NCI-H1048 (cell line): ENCODE measurements at regions not wholly inside any gene's neighbourhood (a gene's known extent, or its start where the extent isn't known, plus 50 kb on each side); places are given as distances from the start of the nearest gene placed in this dataset.
"Not testable (repeated sequence)": the region's sequence is repeated elsewhere in the genome, so short reads cannot be mapped to it uniquely, and the experiment has no call there.

ENCODE experiments used
- DNase-seq: peaks from one replicate; lab custom pipeline; 2025; lab: John Stamatoyannopoulos, UW

DNA sequence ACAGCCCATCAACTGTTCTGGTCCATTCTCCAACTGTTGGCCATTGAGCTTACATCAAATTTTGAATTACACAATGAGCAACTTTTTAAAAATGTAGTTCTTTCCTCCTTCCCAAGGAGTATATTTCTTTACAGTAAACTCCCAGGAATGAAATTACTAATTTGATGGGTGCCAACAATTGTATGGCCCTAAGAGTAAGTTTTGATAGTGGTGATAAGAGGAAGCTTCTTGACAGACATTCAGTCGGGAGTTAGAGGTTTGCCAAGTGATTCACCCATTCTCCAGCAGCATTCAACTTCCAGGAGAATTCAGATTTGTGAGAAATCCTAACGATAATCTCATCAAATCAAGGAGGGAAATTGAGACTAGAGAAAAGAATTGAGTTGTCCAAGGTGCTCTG lies 579.9 kb downstream of the ACTL7B start:
- DNase-seq = no peak

DNA sequence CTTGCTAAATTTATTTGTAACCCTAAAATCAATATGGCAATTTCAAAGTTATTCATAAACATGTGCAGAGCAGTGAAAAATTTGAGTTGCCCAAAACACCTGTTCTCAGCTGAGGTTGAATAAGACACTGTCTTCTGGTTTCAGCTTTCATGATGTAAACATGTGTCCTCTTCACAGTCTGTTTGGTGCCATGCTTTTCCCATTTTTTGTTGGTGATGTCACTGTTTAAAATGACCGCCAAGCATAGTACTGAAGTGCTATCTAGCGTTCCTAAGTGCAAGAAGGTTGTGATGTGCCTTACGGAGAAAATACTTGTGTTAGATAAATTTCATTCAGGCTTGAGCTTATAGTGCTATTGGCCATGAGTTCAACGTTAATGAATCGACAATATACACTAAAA lies 580.8 kb downstream of the ACTL7B start:
- DNase-seq = no peak

DNA sequence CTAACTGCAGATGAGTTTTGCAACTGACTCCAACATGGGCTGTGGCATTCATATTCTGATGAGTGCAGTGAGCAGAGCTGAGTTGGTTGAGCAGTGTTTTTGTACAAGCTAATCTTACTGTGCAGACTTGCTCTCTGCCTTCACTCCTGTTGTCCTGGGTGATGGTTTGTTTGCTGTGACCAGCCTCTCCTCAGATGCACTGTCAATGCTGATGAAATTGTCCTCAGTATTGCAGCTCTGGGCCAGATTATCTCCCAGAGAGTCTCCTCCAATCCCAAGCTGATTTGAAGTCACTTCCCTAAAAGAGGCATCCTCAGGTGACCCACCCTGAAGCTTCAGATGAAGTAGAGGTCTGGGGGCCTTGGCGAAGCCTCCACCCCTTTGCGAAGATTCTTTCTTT lies 581.8 kb downstream of the ACTL7B start:
- DNase-seq = no peak

- DNase-seq = peak; percentile 18
These were observed 583.4 kb downstream of the ACTL7B start for GRCh38 chr9:108272349-108272899.

DNA sequence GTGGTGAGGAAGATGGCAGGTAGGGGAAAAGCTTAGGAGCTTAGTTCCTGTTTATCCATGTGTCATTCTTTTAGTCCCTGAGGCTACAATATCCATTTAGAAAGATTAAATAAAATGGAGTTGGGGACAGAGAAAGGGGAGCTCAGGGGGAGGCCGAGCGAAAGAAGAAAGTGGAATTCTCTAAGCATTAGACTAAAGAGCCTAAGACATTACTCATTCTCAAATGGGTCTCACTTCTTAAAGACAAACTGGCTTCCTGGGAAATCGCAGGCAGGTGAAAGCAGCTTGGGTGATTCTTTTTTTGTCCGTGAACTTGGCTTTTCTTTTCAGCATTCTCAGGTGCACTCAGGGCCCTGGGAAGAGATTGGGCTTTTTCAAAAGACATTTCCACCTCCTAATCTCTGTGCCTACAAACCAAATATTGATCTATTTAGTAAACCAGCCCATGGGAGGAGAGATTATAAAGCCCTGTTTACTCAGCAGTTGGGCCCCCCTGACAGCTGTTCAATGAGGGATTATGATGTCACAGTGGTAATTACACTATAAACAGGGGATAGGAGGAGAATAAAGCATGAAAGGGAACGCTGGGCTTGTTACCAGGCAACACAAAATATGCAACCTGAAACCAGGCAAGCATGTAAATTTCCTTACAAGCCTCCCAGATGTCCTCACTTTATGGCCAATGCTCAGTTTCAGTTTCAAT lies 584.0 kb downstream of the ACTL7B start:
- peak; percentile 57 for DNase-seq

DNA sequence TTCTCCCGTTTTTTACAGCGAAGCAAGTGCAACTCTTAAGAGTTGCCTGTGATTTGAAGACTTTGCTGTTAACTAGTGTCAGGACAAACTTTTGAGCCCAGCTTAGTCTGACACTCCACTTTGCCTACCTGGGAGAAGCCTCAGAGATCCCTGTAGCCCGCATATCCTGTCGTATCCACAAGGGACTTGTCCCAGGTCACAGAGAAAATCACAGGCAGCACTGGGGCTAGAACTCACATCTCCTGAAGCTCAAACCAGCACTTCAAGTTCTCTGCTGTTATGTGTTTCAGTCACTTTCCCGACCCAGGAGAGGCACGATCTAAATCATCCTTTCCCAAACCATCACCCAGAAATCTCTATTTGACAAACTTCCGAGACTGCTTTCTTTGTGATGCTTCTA lies 584.5 kb downstream of the ACTL7B start:
- DNase-seq = no peak

- DNase-seq = no peak
These were observed 585.2 kb downstream of the ACTL7B start for GRCh38 chr9:108270561-108270960.

- DNase-seq = no peak
These were observed 585.7 kb downstream of the ACTL7B start for GRCh38 chr9:108270051-108270450.

DNA sequence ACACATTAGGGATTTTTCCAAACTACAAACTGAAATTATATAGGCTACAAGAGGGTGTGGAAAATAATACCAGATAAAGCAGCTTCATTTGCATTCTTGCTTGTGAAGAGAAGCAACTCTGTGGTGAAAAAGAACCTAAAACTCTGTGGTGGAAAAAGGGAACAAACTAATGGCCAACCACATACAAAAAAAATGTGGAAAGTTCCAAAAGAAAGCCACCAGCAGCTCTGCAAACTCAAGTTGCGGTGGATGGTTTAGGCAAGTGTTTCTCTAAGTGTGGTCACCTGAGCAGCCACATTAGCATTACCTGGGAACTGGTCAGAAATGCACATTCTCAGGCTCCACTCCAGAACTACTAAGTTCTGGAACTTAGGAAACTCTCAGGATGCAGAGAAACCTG lies 586.4 kb downstream of the ACTL7B start:
- DNase-seq = no peak

GRCh38 chr9:108265065-108265464 lies 590.7 kb downstream of the ACTL7B start:
- no peak for DNase-seq

GRCh38 chr9:108264093-108264492 lies 591.7 kb downstream of the ACTL7B start:
- no peak for DNase-seq

- no peak for DNase-seq
These were observed 593.0 kb downstream of the ACTL7B start for GRCh38 chr9:108262836-108263235.

- DNase-seq = no peak
These were observed 595.7 kb downstream of the ACTL7B start for GRCh38 chr9:108259917-108260675.

DNA sequence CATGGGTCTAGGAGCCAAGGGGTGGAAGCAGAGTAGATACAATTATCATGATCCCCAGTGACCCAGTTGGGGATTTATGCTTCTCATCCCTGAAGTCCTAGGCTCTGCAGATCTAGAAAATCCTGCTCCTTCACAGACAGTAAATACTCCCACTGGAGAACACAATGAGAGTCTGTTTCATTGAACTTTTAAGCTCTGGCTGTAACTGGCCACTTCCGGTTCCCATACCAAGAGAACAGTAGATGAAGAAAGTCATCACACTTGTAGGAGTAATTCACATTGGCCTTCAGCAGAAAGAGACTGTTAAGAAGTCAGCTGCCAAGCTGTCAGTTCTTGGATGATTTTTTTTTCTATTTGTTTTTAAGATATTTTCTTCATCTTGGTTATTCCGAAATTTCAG lies 597.1 kb downstream of the ACTL7B start:
- DNase-seq = no peak

- DNase-seq = no peak
These were observed 598.4 kb downstream of the ACTL7B start for GRCh38 chr9:108257382-108257781.

DNA sequence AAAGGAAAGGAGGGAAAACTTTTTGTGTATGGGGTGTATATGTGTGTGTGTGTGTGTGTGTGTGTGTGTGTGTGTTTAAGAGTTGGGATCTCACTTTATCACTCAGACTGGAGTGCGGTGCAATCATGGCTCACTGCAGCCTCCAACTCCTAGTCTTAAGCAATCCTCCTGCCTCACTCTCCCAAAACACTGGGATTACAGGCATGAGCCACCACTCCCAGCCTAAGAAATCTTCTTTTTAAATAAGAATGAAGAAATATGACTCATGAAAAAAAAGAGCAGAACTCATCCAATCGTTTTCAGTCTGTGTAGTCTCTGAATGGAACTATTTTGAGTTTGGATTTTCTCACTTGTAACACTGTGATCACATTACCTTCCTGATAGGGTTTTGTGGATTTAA lies 601.5 kb downstream of the ACTL7B start:
- no peak for DNase-seq

GRCh38 chr9:108247391-108247790 lies 608.4 kb downstream of the ACTL7B start:
- not testable (repeated sequence) for DNase-seq

GRCh38 chr9:108245901-108246300 lies 609.9 kb downstream of the ACTL7B start:
- no peak for DNase-seq

DNA sequence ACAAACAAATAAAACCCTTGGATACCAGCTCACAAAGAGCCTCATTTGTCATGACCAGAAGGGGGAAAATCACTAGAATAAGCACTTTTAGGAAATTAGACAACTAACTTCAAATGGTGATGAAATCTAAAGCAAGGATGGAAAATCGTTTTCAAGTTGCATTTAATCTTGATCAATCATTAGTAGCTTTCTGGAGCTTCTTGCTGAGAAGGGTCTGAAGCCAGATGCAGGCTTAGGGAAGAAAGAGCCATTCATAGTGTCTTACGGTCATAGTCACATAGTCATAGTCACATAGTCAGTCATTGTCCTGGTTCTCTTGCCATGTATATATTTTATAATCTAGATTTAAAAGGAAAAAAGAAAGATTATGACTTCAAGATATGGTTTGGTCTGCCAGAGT lies 610.5 kb downstream of the ACTL7B start:
- no peak for DNase-seq

DNA sequence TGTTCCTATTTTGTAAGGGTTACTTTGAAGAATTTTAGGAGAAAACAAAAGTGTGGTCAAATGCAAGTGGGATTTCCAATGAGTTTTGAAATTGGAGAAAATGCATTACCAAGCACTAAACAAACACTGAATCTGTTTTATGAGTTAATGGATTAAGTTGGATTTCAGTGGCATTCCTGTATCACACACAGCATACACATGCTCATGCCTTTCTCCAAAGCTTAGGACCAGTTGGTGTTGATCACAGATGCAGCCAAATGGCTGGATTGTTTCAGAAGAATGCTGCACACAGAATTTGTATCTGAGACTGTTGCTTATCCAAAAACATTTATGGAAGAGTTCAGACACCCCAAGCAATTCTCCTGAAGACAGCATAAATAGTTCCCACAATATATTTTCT lies 611.1 kb downstream of the ACTL7B start:
- no peak for DNase-seq

DNA sequence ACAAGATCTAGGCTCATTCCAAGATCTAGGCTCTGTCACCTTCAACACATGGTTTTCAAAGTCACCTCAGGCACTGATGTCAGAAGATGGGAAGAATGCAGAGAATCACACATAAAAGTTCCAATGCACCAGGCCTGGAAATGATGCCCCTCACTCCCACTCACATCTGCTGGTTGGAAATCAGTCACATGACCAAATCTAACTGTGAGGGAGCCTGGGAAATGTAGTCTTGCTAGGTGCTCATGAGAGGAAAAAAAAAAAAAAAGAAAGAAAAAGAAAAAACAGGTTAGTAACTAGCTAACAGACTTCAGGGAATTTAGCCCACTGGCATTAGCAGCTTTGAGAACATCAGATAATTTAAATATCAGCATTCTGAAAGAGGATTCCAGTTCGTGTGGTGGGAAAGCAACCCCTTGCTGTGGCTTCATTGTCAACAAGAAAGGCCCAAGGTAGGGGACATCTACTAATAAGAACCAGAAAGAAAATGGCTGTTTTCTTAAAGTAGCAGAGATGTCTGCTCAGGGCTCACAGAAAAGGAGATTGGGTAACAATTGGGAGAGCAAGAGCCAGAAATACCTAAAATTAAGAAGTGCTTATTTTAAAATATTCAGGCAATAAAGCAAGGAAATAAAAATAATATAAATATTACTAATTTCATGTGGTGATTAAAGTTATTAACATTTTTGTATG lies 614.3 kb downstream of the ACTL7B start:
- DNase-seq = no peak

- no peak for DNase-seq
These were observed 616.0 kb downstream of the ACTL7B start for GRCh38 chr9:108239696-108240321.
